ENCODE measurements at regions not wholly inside any gene's neighbourhood (a gene's known extent, or its start where the extent isn't known, plus 50 kb on each side); places are given as distances from the start of the nearest gene placed in this dataset.

GRCh38 chr1:239879321-239880170 lies 212.1 kb upstream of the FMN2 start:
- DNase-seq (ENCODE audit: low read depth in 2 of 2) = no peak

DNA sequence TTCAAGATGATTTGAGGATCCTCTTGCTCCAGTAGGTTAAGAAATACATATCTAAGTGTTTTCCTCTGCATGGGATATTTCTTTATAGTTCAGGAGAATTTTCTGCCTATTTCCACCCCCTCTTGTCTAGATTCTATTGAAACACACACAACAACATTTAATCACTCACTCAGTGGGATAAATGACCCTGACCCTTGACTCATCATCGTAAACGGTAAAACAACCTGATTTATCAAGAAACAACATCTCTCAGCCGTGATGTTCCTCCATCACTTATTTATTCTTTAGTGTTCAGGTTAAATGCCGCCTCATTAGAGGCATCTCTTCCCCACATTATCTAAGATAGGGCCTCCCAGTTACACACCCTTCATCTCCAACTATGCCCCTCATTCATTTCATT lies 208.7 kb upstream of the FMN2 start:
- no peak for DNase-seq (ENCODE audit: low read depth in 2 of 2)

GRCh38 chr1:239884796-239885195 lies 206.9 kb upstream of the FMN2 start:
- no peak for DNase-seq (ENCODE audit: low read depth in 2 of 2)

- DNase-seq (ENCODE audit: low read depth in 2 of 2) = no peak
These were observed 205.4 kb upstream of the FMN2 start for GRCh38 chr1:239886266-239886665.

DNA sequence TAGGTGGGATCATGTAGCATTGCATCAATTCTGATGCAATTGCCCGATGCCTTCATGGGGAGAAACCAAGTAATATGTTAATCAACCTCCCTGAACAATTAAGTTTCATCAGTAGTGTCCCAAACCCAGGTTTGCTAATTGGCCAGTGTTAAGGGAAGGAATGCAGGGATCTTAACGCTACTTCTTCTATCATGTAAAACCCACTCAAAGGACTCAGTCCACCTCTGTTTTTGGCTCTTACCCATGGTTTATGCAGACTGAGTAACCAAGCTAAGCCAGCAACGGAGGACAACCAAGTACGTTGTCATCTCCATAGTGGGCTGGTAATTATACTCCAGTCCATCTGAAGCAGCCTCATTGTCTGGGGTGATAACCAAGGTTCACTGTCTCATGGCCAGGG lies 203.0 kb upstream of the FMN2 start:
- DNase-seq (ENCODE audit: low read depth in 2 of 2) = no peak

DNA sequence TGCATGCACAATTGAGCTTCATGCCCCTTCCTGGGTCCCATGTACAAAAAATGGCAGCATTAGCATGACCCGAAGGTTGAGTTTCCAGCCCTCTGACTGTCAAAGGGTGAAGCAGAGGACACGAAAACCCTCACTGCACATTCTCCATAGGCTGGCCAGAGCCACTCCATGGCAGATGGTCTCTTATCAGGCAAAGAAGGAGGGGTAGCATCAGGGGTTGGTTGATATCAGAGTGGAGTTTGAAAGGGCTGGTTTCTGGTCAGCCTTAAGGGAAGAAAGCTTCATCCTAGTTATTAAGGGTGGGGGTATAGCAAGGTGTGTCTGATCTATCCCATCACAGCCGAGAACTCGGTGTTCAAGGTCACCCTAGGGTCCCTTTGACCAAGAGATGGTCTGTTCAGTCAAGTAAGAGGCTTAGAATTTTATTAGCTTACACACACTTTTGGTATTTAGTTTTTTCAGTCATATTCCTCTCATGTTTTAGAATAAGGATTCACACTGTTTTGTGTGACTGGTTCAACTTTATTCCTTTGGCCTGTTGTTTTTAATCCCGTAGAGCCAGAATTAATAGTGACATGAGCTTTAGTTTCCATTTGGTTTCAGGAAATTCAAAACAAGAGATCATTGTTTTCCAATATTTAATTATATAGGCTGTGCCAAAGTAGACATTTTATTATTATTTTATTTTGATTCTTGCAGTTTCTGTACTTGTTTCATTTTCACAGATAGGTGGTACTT lies 199.9 kb upstream of the FMN2 start:
- no peak for DNase-seq (ENCODE audit: low read depth in 2 of 2)

DNA sequence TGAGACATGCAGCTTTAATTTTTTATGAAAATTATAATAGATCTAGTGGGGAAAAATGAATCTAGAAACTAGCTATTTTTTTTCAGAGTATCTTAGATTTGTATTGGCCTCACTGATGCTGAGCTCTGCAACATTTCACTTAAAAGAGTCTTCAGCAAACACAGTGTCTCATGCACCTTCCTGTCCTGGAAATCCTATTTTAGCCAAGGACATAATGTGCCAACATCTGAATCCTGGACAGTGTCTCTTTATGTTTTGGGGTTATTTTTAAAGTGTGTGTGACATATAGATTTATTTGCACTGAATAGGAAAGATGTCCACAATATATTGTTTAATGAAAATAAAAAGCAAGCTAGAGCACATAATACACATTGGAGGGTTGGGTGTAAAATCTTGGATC lies 199.1 kb upstream of the FMN2 start:
- DNase-seq (ENCODE audit: low read depth in 2 of 2) = no peak

GRCh38 chr1:239893127-239893731 lies 198.5 kb upstream of the FMN2 start:
- DNase-seq (ENCODE audit: low read depth in 2 of 2) = no peak

GRCh38 chr1:239896569-239896968 lies 195.1 kb upstream of the FMN2 start:
- DNase-seq (ENCODE audit: low read depth in 2 of 2) = no peak

GRCh38 chr1:239896980-239897379 lies 194.7 kb upstream of the FMN2 start:
- DNase-seq (ENCODE audit: low read depth in 2 of 2) = no peak

GRCh38 chr1:239897458-239897857 lies 194.2 kb upstream of the FMN2 start:
- DNase-seq (ENCODE audit: low read depth in 2 of 2) = no peak

DNA sequence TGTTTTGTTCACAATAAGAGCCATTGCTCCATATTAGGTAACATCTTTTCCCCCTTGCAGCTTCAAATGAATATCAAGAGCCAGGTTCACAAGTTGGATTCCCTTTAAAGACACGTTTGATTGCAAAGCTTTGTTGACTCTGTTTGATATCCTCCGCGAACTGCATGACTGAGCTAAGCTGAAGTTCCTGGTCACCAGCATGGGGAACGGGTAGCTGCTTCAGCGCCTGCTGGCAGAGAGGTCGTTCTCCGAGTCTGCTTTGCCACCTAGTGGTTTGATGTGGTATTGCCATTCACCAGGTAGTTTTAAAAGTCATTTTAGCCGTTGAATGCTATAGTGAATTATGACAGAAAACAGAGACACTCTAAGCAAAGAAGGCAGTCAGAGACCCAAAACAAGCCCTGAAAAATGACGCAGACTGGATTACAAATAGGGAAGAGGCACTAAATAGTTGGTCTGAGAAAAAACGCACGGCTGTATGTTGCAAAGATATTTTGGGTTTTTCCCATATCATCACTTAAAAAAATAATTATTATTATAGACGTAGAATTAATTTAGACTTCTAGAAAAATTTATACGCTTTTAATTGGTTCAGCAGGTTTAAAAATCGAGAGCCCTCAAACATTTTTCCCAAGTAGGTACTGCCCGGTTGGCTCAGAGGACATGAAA lies 193.5 kb upstream of the FMN2 start:
- DNase-seq (ENCODE audit: low read depth in 2 of 2) = peak; percentile 44 to 66

DNA sequence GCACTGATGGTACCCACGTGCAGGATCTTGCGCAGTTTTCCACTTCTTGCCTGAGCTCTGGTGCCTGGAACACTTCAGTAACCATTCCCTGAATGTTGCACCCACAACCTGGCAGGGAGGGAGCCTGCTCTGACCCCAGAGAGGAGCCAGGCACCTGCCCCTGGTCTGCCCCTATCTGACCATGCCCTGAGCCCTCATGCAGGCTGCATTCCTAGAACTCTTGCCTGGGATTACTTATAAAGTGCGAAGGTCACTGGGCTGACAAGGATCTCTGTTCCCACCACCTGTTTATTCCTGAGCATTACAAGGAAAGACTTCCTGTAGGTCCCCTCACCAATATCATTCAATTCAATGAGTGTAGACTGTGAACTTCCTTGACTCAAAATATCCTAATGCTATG lies 191.9 kb upstream of the FMN2 start:
- no peak for DNase-seq (ENCODE audit: low read depth in 2 of 2)

DNA sequence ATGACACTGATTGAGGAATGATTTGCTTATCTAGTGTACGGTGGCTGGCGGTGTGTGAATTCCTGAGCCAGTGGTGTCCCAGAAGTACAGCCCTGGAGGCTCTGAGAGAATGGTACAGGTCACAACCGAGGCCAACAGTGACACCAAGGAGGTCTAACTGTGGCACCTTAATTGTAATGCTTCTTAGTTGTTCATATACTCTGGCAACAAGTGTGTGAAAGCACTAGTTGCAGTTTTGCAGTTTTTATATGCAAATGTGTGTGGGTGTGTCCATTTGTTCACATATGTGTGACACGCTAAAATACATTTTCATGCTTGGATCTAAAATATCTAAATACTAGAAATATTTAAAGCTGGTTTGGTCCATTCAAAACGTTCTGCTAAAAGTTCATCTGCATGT lies 185.3 kb upstream of the FMN2 start:
- no peak for DNase-seq (ENCODE audit: low read depth in 2 of 2)

DNA sequence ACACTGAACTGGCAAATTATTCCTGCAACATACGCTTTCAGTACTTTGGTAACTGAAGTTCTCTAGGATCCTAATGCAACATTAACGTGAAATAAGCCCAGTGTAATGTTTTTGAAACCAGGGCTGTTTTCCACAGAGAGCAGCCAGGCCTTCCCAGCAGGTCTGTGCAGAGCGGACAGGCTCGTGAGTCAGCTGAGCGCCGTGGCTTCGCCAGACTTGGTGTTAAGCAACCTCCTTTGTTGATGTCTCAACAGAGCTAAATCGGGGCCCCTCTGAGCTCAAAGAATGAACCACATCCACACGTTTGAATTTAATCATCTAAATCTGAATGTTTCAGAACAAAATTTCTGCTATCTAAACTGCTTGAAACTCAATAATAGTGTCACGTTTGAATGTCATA lies 181.8 kb upstream of the FMN2 start:
- no peak for DNase-seq (ENCODE audit: low read depth in 2 of 2)

- DNase-seq (ENCODE audit: low read depth in 2 of 2) = no peak
These were observed 179.2 kb upstream of the FMN2 start for GRCh38 chr1:239912471-239912870.

DNA sequence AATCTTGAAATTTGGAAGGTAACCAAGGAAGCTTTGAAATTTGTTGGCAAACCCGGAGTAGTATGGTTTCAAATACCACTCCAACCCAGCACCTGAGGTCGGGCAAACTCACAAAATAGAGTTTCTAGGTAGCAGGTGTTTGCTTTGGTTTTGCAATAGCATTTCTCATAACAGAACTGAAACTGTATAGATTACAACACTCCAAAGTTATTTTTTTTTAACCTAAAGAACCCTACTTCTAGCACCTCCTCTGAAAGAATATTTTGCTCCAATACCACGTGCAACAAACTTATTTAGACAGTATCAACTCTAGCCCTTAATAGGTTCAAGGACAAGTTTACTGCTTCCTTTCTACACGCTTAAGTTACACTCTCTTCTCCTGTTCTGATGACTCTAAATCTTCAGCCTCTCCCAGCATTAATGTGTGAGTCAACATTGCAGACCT lies 178.5 kb upstream of the FMN2 start:
- no peak for DNase-seq (ENCODE audit: low read depth in 2 of 2)

DNA sequence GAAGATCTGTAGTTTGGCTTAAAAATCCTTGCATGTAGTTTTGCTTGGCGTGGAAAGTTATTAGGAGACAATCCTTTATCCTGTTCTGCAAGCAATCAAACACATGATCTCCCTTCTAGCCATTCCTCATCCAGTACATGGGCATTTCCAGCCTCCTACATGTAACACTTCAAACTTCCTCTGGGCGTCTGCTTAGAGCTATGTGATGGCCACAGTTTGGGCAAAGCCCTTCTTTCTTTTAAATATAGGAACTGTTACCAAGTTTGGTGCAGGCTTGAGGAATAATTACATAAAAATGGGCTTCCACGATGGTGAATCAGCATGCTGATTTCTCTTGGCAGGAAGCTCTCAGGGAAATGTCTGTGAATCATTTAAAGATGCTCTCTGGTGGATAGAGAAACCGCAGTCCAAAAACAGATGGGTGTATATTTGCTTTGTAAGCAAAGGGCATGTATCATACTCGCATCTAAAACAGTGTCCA lies 176.9 kb upstream of the FMN2 start:
- no peak for DNase-seq (ENCODE audit: low read depth in 2 of 2)

DNA sequence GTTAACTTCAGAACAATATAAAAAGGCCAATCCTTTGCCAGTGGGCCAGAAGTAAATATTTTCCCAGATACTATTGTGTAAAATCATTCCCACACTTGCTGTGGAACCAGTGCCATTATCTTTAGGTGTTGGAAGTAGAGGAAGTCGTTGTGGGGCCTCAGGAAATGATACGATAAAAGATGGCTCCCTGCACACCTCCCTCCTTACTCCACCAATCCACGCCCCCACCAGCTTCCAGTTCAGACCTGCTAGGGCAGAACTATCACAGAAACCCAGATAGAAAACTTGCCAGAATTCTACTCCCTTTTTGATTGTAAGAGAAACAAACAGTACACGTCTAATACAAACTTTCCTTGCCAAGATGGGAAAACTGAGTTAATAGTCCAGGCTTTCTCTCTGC lies 173.0 kb upstream of the FMN2 start:
- no peak for DNase-seq (ENCODE audit: low read depth in 2 of 2)

GRCh38 chr1:239920214-239920613 lies 171.5 kb upstream of the FMN2 start:
- DNase-seq (ENCODE audit: low read depth in 2 of 2) = no peak

- DNase-seq (ENCODE audit: low read depth in 2 of 2) = no peak
These were observed 168.7 kb upstream of the FMN2 start for GRCh38 chr1:239922778-239923522.
